Glutamatergic neuron (in vitro differentiated cells): ENCODE measurements at regions not wholly inside any gene's neighbourhood (a gene's known extent, or its start where the extent isn't known, plus 50 kb on each side); places are given as distances from the start of the nearest gene placed in this dataset.

Experiments used
- DNase-seq: peaks from one replicate; pipeline ENCODE4 v3.0.0; 2022
- H3K27ac Mint-ChIP-seq: one replicate; pipeline ENCODE4 v1.8.0; 2020; ENCODE audit warnings: mild to moderate bottlenecking, mixed read lengths, inconsistent platforms; ENCODE audit not compliant: unreplicated experiment
- H3K27me3 Mint-ChIP-seq: one replicate; pipeline ENCODE4 v1.8.0; 2020; ENCODE audit warnings: mild to moderate bottlenecking, moderate library complexity, mixed read lengths, inconsistent platforms; ENCODE audit not compliant: unreplicated experiment
- H3K36me3 Mint-ChIP-seq: one replicate; pipeline ENCODE4 v1.8.0; 2020; ENCODE audit warnings: mild to moderate bottlenecking, mixed read lengths, inconsistent platforms; ENCODE audit not compliant: unreplicated experiment
- H3K4me1 Mint-ChIP-seq: one replicate; pipeline ENCODE4 v1.8.0; 2020; ENCODE audit warnings: mild to moderate bottlenecking, low read depth, mixed read lengths, inconsistent platforms; ENCODE audit not compliant: unreplicated experiment
- H3K4me3 Mint-ChIP-seq: one replicate; pipeline ENCODE4 v1.8.0; 2020; ENCODE audit warnings: mild to moderate bottlenecking, mixed read lengths, inconsistent platforms; ENCODE audit not compliant: unreplicated experiment
- H3K9me3 Mint-ChIP-seq: one replicate; pipeline ENCODE4 v1.8.0; 2020; ENCODE audit warnings: mild to moderate bottlenecking, moderate library complexity, mixed read lengths, inconsistent platforms; ENCODE audit not compliant: unreplicated experiment
- TF ChIP-seq, protein P1 (sequence below): fragments of 200-600 bp; sonication (generic); IDR thresholded peaks from one replicate; pipeline ENCODE4 v1.5.0; 2021; ENCODE audit not compliant: partially characterized antibody, unreplicated experiment

DNA sequence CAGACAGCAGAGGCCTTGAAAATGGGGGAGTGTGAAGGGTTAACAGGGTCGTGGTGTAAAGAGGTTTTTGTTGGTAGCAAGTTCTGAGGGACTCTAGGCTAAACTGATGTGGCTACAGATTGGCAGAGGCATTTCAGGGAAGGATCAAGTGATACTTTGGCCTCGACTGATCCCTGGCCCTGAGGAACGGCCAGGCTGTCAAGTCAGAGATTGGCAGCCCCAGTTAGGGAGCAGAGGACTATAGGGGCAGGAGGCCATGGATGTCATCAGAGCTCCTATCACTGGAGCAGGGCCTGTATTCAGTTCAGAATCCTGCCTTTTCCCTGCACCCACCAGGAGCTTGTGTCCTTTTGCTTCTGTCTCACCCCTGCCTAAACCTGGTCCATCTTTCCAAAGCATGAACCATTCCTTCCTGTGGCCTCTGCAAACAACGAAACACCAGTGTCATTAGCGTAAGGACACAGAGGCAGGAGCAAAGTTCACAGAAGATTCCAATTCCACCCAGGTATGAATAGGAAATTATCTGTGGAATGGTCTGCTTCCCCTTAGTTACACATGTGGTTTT is 613.1 kb downstream of the MID1IP1 start:
- Mint-ChIP-seq H3K27ac (no peak overlapping the region), H3K27me3 (peaks cover 1% of the 10 kb centered on the region), H3K4me3 (no peak overlapping the region), H3K9me3 (no peaks in the 10 kb centered on the region), H3K36me3 (no peaks in the 10 kb centered on the region), H3K4me1 (peaks cover 4% of the 10 kb centered on the region)
- DNase-seq, result no peak
- TF ChIP-seq, protein P1, sequence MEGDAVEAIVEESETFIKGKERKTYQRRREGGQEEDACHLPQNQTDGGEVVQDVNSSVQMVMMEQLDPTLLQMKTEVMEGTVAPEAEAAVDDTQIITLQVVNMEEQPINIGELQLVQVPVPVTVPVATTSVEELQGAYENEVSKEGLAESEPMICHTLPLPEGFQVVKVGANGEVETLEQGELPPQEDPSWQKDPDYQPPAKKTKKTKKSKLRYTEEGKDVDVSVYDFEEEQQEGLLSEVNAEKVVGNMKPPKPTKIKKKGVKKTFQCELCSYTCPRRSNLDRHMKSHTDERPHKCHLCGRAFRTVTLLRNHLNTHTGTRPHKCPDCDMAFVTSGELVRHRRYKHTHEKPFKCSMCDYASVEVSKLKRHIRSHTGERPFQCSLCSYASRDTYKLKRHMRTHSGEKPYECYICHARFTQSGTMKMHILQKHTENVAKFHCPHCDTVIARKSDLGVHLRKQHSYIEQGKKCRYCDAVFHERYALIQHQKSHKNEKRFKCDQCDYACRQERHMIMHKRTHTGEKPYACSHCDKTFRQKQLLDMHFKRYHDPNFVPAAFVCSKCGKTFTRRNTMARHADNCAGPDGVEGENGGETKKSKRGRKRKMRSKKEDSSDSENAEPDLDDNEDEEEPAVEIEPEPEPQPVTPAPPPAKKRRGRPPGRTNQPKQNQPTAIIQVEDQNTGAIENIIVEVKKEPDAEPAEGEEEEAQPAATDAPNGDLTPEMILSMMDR, result no peak

DNA sequence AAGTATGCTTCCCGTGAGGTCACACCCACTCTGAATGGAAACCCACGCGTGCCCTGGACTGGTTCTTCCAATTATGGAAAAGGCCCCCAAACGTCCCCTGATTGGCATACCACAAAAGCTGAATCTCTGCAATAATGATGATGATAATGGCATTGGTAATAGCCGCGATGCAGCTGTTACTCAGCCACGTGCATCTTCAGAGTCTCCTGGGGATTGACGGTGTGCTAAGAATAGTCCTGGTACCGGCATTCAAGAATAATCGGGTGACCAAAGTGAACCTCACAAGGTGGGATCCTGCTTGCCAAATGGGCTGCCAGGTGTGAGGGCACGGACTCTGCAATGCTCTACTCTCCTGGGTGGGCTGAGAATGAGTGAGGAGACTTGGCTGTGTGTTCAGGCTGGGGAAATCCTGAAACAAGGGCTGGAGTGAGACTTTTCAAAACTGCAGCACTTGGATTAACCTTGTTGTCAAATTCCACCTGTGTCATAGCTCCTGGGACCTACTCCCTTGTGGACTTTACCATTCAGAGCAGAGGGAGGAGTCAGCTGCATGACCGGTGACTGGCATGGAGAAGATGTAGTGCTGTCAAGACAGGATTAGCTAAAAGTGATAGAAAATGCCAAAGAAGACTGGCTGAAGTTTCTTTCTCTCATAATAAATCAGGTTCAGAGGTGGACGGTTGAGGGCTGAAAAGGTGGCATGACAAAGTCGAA is 615.4 kb downstream of the MID1IP1 start:
- Mint-ChIP-seq H3K36me3 (no peaks in the 10 kb centered on the region), H3K4me3 (no peak overlapping the region), H3K9me3 (no peaks in the 10 kb centered on the region), H3K27ac (no peak overlapping the region), H3K4me1 (peaks cover 3% of the 10 kb centered on the region), H3K27me3 (no peaks in the 10 kb centered on the region)
- no peak for DNase-seq
- TF ChIP-seq, protein P1, result no peak

DNA sequence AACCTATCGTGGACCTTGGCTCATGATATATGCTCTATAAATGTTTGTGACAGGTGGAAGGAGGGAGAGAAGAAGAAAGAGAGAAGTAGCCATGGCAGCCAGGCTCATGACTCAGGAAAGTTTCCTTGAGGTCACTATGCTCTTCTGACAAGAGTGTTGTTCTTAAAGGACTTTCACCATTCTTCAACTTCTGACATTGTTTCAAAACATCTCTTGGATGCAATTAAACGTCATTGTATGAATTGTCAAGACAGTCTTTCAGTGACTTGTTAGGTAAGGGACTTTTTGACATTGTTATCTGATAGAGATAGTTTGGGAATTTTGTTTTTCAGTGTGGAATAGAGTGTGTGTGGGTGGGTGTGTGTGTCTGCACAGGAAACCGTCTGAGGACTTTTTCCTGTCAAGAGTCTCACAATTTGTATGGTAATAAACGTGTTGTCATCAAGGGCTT is 617.0 kb downstream of the MID1IP1 start:
- Mint-ChIP-seq H3K36me3 (no peaks in the 10 kb centered on the region), H3K4me3 (no peak overlapping the region), H3K27ac (no peak overlapping the region), H3K4me1 (peaks cover 3% of the 10 kb centered on the region), H3K27me3 (peaks cover 1% of the 10 kb centered on the region), H3K9me3 (no peaks in the 10 kb centered on the region)
- DNase-seq, result no peak
- TF ChIP-seq, protein P1, result no peak

DNA sequence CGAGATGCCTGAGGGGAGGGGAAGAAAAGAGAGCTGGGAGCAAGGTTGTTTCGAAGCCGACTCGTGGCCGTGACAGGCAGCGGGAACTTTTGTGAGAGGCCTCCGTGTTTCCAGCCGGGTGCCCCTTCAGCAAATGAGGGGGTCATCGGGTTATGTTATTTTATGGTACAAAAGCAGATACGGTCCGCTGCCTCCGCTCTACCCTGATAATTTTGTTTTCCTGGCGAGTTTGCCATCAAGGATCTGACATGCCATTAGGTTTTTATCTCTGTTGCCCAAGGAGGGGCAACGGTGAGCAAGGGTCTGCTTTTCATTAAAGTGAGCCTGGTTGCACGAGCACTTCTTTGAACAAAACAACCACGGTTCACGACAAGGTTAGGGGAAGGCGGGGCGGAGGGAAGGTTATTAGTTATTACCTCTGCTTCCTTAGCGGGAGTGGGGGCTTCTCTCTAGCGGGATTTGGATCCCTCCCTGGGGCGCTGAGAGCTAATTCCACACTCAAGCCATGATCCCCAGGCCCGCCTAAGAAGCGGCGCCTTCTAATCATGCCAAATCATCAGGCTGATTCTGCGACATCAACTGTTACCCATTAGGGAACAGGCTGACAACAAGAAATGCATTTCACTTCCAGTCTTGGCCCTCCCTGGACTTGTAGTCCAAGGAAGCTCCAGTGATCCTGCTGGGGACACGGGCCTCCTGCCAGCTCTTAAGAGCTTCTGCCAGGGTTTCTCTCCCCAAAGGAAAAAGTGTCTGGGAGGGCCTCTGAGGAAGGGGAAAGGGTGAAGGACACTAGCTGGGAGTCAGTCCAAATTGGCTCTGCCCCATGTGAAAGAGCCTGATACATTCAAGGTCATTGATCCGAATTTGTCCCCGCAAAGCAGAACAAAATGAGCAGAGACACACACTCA is 617.7 kb downstream of the MID1IP1 start:
- no peak overlapping the region for H3K4me3 Mint-ChIP-seq
- H3K27me3 Mint-ChIP-seq, result peaks cover 4% of the 10 kb centered on the region
- DNase-seq, result no peak
- H3K9me3 Mint-ChIP-seq, result no peaks in the 10 kb centered on the region
- TF ChIP-seq, protein P1, result no peak
- no peak overlapping the region for H3K27ac Mint-ChIP-seq
- H3K36me3 Mint-ChIP-seq, result no peaks in the 10 kb centered on the region
- H3K4me1 Mint-ChIP-seq, result peaks cover 3% of the 10 kb centered on the region
